ENCODE measurements at regions not wholly inside any gene's neighbourhood (a gene's known extent, or its start where the extent isn't known, plus 50 kb on each side); places are given as distances from the start of the nearest gene placed in this dataset.

DNA sequence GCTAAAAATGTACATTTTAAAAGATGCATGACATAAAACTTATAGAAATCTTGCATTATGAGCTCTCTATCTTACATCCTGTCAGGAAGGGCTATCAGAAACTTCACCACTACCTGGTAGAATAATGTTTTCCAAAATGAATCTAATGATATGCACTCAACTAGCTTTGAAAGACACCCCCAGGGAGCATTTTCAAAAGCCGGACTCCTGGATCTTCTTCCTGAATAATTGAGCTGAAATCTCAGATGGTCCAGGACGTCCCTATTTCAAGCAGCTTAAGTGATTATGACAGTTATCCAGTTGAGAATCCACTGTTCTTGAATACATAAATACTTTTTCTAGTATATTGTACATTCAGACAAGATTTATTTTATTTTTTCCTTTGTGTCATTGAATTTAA, 200.6 kb upstream of the MGAT4C start:
- Histone ChIP-seq H3K9me3 (no peaks in the 10 kb centered on the region), H3K36me3 (no peaks in the 10 kb centered on the region), H3K4me1 (no peaks in the 10 kb centered on the region), H3K27me3 (no peaks in the 10 kb centered on the region), H3K4me3 (no peak overlapping the region), H3K27ac (no peak overlapping the region)
- DNase-seq = no peak
- intact Hi-C loops (cut with DNase I; ENCODE audit: low total_unique reads) = no loop called here
- TF ChIP-seq, protein P1, sequence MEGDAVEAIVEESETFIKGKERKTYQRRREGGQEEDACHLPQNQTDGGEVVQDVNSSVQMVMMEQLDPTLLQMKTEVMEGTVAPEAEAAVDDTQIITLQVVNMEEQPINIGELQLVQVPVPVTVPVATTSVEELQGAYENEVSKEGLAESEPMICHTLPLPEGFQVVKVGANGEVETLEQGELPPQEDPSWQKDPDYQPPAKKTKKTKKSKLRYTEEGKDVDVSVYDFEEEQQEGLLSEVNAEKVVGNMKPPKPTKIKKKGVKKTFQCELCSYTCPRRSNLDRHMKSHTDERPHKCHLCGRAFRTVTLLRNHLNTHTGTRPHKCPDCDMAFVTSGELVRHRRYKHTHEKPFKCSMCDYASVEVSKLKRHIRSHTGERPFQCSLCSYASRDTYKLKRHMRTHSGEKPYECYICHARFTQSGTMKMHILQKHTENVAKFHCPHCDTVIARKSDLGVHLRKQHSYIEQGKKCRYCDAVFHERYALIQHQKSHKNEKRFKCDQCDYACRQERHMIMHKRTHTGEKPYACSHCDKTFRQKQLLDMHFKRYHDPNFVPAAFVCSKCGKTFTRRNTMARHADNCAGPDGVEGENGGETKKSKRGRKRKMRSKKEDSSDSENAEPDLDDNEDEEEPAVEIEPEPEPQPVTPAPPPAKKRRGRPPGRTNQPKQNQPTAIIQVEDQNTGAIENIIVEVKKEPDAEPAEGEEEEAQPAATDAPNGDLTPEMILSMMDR (IDR thresholded peaks at IDR 0.05) = no peak
- TF ChIP-seq POLR2A (IDR thresholded peaks at IDR 0.05) = no peak

- no peak for TF ChIP-seq POLR2A (IDR thresholded peaks at IDR 0.05)
- TF ChIP-seq, protein P1 (IDR thresholded peaks at IDR 0.05) = no peak
- Histone ChIP-seq H3K4me1 (no peaks in the 10 kb centered on the region), H3K4me3 (no peak overlapping the region), H3K9me3 (no peaks in the 10 kb centered on the region), H3K27ac (no peak overlapping the region), H3K27me3 (no peaks in the 10 kb centered on the region), H3K36me3 (no peaks in the 10 kb centered on the region)
- intact Hi-C loops (cut with DNase I; ENCODE audit: low total_unique reads) = no loop called here
- DNase-seq = no peak
These were observed 200.1 kb upstream of the MGAT4C start for GRCh38 chr12:86456241-86456640.

GRCh38 chr12:86445356-86445755, 189.2 kb upstream of the MGAT4C start:
- H3K4me3 ChIP-seq = no peak overlapping the region
- no peaks in the 10 kb centered on the region for H3K27me3 ChIP-seq
- intact Hi-C loops (cut with DNase I; ENCODE audit: low total_unique reads) = no loop called here
- H3K4me1 ChIP-seq = no peaks in the 10 kb centered on the region
- TF ChIP-seq, protein P1 (IDR thresholded peaks at IDR 0.05) = no peak
- no peak for TF ChIP-seq POLR2A (IDR thresholded peaks at IDR 0.05)
- H3K9me3 ChIP-seq = no peaks in the 10 kb centered on the region
- no peak for DNase-seq
- H3K27ac ChIP-seq = no peak overlapping the region
- H3K36me3 ChIP-seq = peaks cover 0 to 3% of the 10 kb centered on the region in 2 donors

- H3K27me3 ChIP-seq = no peaks in the 10 kb centered on the region
- TF ChIP-seq POLR2A (IDR thresholded peaks at IDR 0.05) = no peak
- TF ChIP-seq, protein P1 (IDR thresholded peaks at IDR 0.05) = no peak
- intact Hi-C loops (cut with DNase I; ENCODE audit: low total_unique reads) = no loop called here
- DNase-seq = no peak
- H3K27ac ChIP-seq = no peak overlapping the region
- no peaks in the 10 kb centered on the region for H3K36me3 ChIP-seq
- no peak overlapping the region for H3K4me3 ChIP-seq
- H3K4me1 ChIP-seq = no peaks in the 10 kb centered on the region
- no peaks in the 10 kb centered on the region for H3K9me3 ChIP-seq
These were observed 178.9 kb upstream of the MGAT4C start for GRCh38 chr12:86435053-86435452.

DNA sequence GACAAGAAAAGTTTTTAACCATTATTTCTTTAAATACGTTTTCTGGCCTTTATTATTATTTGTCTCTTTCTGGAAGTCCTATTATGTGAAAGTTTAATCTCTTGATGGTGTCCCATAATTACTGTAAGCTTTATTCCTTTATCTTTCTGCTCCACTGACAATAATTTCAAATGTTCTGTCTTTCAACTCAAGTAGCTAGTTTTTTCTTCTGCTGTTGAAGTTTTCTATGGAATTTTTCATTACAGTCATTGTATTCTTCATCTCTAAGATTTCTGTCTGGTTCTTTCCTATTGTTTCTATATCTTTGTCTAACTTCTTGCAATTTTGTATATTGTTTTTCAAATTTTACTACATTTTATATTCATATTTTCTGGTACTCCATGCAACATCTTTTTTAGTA, 173.6 kb upstream of the MGAT4C start:
- DNase-seq = no peak
- Histone ChIP-seq H3K9me3 (no peaks in the 10 kb centered on the region), H3K36me3 (no peaks in the 10 kb centered on the region), H3K27ac (no peak overlapping the region), H3K27me3 (no peaks in the 10 kb centered on the region), H3K4me1 (no peaks in the 10 kb centered on the region), H3K4me3 (no peak overlapping the region)
- no peak for TF ChIP-seq POLR2A (IDR thresholded peaks at IDR 0.05)
- TF ChIP-seq, protein P1 (IDR thresholded peaks at IDR 0.05) = no peak
- intact Hi-C loops (cut with DNase I; ENCODE audit: low total_unique reads) = no loop called here
